ENCODE measurements at regions not wholly inside any gene's neighbourhood (a gene's known extent, or its start where the extent isn't known, plus 50 kb on each side); places are given as distances from the start of the nearest gene placed in this dataset.

- no peak for DNase-seq (ENCODE audit: low spot score in 2 of 2)
- no peak for TF ChIP-seq CTCF (IDR thresholded peaks at IDR 0.05)
- Histone ChIP-seq H3K9me3 (no peaks in the 10 kb centered on the region), H3K27me3 (no peaks in the 10 kb centered on the region), H3K4me1 (no peaks in the 10 kb centered on the region), H3K27ac (no peak overlapping the region), H3K4me3 (no peak overlapping the region), H3K36me3 (no peaks in the 10 kb centered on the region)
- intact Hi-C loops (cut with DNase I) = no loop called here
These were observed 257.0 kb upstream of the PRR16 start for GRCh38 chr5:120207129-120207528.

- Histone ChIP-seq H3K4me3 (no peak overlapping the region), H3K27ac (no peak overlapping the region), H3K4me1 (no peaks in the 10 kb centered on the region), H3K9me3 (no peaks in the 10 kb centered on the region), H3K27me3 (no peaks in the 10 kb centered on the region), H3K36me3 (no peaks in the 10 kb centered on the region)
- DNase-seq (ENCODE audit: low spot score in 2 of 2) = no peak
- intact Hi-C loops (cut with DNase I) = no loop called here
- no peak for TF ChIP-seq CTCF (IDR thresholded peaks at IDR 0.05)
These were observed 247.1 kb upstream of the PRR16 start for GRCh38 chr5:120217001-120217400.

- Histone ChIP-seq H3K27ac (no peak overlapping the region), H3K36me3 (no peaks in the 10 kb centered on the region)
These were observed 244.1 kb upstream of the PRR16 start for GRCh38 chr5:120219988-120220387.

GRCh38 chr5:120225524-120225923 lies 238.6 kb upstream of the PRR16 start:
- TF ChIP-seq CTCF (IDR thresholded peaks at IDR 0.05) = no peak
- H3K27ac ChIP-seq = no peak overlapping the region
- peaks cover 0 to 3% of the 10 kb centered on the region in 2 donors for H3K9me3 ChIP-seq
- intact Hi-C loops (cut with DNase I) = no loop called here
- no peaks in the 10 kb centered on the region for H3K4me1 ChIP-seq
- no peak for DNase-seq (ENCODE audit: low spot score in 2 of 2)
- H3K36me3 ChIP-seq = no peaks in the 10 kb centered on the region
- no peak overlapping the region for H3K4me3 ChIP-seq
- H3K27me3 ChIP-seq = no peaks in the 10 kb centered on the region

More at GRCh38 chr5:120219988-120220387, 244.1 kb upstream of the PRR16 start:
- H3K27me3 ChIP-seq = no peaks in the 10 kb centered on the region
- DNase-seq (ENCODE audit: low spot score in 2 of 2) = no peak
- no peaks in the 10 kb centered on the region for H3K9me3 ChIP-seq
- intact Hi-C loops (cut with DNase I) = no loop called here
- H3K4me1 ChIP-seq = no peaks in the 10 kb centered on the region
- H3K4me3 ChIP-seq = no peak overlapping the region
- TF ChIP-seq CTCF (IDR thresholded peaks at IDR 0.05) = no peak

GRCh38 chr5:120228262-120229031 lies 235.7 kb upstream of the PRR16 start:
- peaks cover 0 to 3% of the 10 kb centered on the region in 2 donors for H3K9me3 ChIP-seq
- TF ChIP-seq CTCF (IDR thresholded peaks at IDR 0.05) = no peak
- H3K4me3 ChIP-seq = no peak overlapping the region
- intact Hi-C loops (cut with DNase I) = no loop called here
- H3K4me1 ChIP-seq = no peaks in the 10 kb centered on the region
- DNase-seq (ENCODE audit: low spot score in 2 of 2) = no peak
- no peaks in the 10 kb centered on the region for H3K36me3 ChIP-seq
- H3K27me3 ChIP-seq = no peaks in the 10 kb centered on the region
- no peak overlapping the region for H3K27ac ChIP-seq
